GM12878 (cell line): ENCODE measurements at regions not wholly inside any gene's neighbourhood (a gene's known extent, or its start where the extent isn't known, plus 50 kb on each side); places are given as distances from the start of the nearest gene placed in this dataset.

Experiments used
- ATAC-seq: fragments of 200-7000 bp; cut with Tn5 transposase; 3 replicates; pipeline ENCODE4 v1.9.1; 2020; ENCODE audit warnings: mild to moderate bottlenecking, moderate library complexity
- BruUV-seq: library from RNA; stranded (reverse); fragments of 400-500 nt; replicated peaks from 2 replicates; lab custom pipeline; 2021; lab: Mats Ljungman, UMichigan
- CTCF ChIA-PET: fragments of 300-600 bp; sonication (Branson Sonifier 250); formaldehyde crosslinking; extraction: SDS; loops from one replicate; lab custom pipeline; 2021; ENCODE audit warnings: inconsistent platforms; lab: Yijun Ruan, JAX
- POLR2A ChIA-PET: fragments of 350-600 bp; formaldehyde crosslinking; extraction: SDS; loops from one replicate; lab custom pipeline; 2021; ENCODE audit warnings: inconsistent platforms; lab: Charles Lee
- RAD21 ChIA-PET: fragments of 300-600 bp; sonication (Branson Sonifier 250); formaldehyde crosslinking; loops from one replicate; lab custom pipeline; 2023; ENCODE audit warnings: antibody characterized with exemption; ENCODE audit not compliant: unreplicated experiment; lab: Charles Lee
- SMC1A ChIA-PET: fragments of 300-600 bp; sonication (Branson Sonifier 250); formaldehyde crosslinking; loops from one replicate; lab custom pipeline; 2023; ENCODE audit not compliant: unreplicated experiment, uncharacterized antibody; lab: Charles Lee
- DNase-seq: peaks from one replicate; pipeline ENCODE4 v3.0.0-alpha.2; 2011; ENCODE audit warnings: low read depth, low spot score
- FAIRE-seq: peaks from 3 replicates; lab custom pipeline; 2011; peaks lifted over from hg19 to GRCh38; lab: Jason Lieb, UNC
- H2AFZ ChIP-seq: 2 replicates; pipeline ENCODE4 v1.6.0; 2011; ENCODE audit warnings: low read depth, low read length, control low read depth; ENCODE audit not compliant: control insufficient read depth
- H3K27ac ChIP-seq: 2 replicates; pipeline ENCODE4 v1.5.1; 2011; ENCODE audit warnings: control low read depth; ENCODE audit not compliant: control insufficient read depth, insufficient read depth
- H3K27me3 ChIP-seq, 2 experiments: replicated peaks in 1 of 2; 2 replicates each; pipeline versions ENCODE4 v1.6.0 to v1.6.1; 2011; ENCODE audit warnings: low read length in 1 of 2; ENCODE audit not compliant: control insufficient read depth in 2 of 2, insufficient read depth in 2 of 2
- H3K36me3 ChIP-seq, 2 experiments: 2 replicates each; pipeline ENCODE4 v1.5.1; 2011; ENCODE audit warnings: low read length in 1 of 2; ENCODE audit not compliant: control insufficient read depth in 2 of 2, insufficient read depth in 2 of 2
- H3K4me1 ChIP-seq: 2 replicates; pipeline ENCODE4 v1.6.1; 2011; ENCODE audit warnings: mild to moderate bottlenecking, low read length, moderate library complexity, mixed read lengths; ENCODE audit not compliant: control insufficient read depth, insufficient read depth
- H3K4me2 ChIP-seq: 2 replicates; pipeline ENCODE4 v1.6.0; 2011; ENCODE audit warnings: control low read depth; ENCODE audit not compliant: control insufficient read depth, insufficient read depth
- H3K4me3 ChIP-seq: fragments of 200-600 bp; sonication (generic); 2 replicates; pipeline ENCODE4 v1.5.1; 2016
- H3K79me2 ChIP-seq: 2 replicates; pipeline ENCODE4 v1.6.0; 2011; ENCODE audit warnings: low read length; ENCODE audit not compliant: control insufficient read depth, insufficient read depth
- H3K9ac ChIP-seq: 2 replicates; pipeline ENCODE4 v1.8.0; 2011; ENCODE audit warnings: low read length, control low read depth, mixed read lengths; ENCODE audit not compliant: control insufficient read depth, insufficient read depth
- H3K9me3 ChIP-seq: replicated peaks from 3 replicates; pipeline ENCODE4 v1.5.1; 2011; ENCODE audit warnings: mild to moderate bottlenecking, low read length; ENCODE audit not compliant: control insufficient read depth, insufficient read depth
- H4K20me1 ChIP-seq: 2 replicates; pipeline ENCODE4 v1.6.0; 2011; ENCODE audit not compliant: control insufficient read depth, insufficient read depth
- CREM ChIP-seq: IDR thresholded peaks from 2 replicates; pipeline ENCODE4 v1.6.1; 2014; ENCODE audit warnings: antibody characterized with exemption, low read depth
- GABPA ChIP-seq: IDR thresholded peaks from 2 replicates; pipeline ENCODE4 v1.6.1; 2014; ENCODE audit warnings: antibody characterized with exemption, low read depth, mild to moderate bottlenecking, inconsistent platforms
- NBN ChIP-seq: fragments of 450-650 bp; IDR thresholded peaks from 2 replicates; pipeline ENCODE4 v1.6.1; 2016
- NRF1 ChIP-seq: conservative IDR thresholded peaks from 2 replicates; pipeline ENCODE4 v1.6.1; 2011; ENCODE audit warnings: mild to moderate bottlenecking, low read depth, low read length, improper control_type of control experiment
- PAX5 ChIP-seq: IDR thresholded peaks from 2 replicates; pipeline ENCODE4 v1.6.1; 2011; ENCODE audit warnings: low read depth, low read length, borderline replicate concordance
- PKNOX1 ChIP-seq: fragments of 450-650 bp; IDR thresholded peaks from 2 replicates; pipeline ENCODE4 v1.6.1; 2016; ENCODE audit warnings: mild to moderate bottlenecking
- RB1 ChIP-seq: fragments of 450-650 bp; formaldehyde crosslinking; IDR thresholded peaks from 2 replicates; pipeline ENCODE4 v1.6.1; 2017; ENCODE audit warnings: mild to moderate bottlenecking, borderline replicate concordance
- SMARCA5 ChIP-seq: fragments of 450-650 bp; IDR thresholded peaks from 2 replicates; pipeline ENCODE4 v1.6.1; 2017; ENCODE audit warnings: mild to moderate bottlenecking
- YY1 ChIP-seq: IDR thresholded peaks from 2 replicates; pipeline ENCODE4 v1.6.1; 2011; ENCODE audit warnings: low read depth, mild to moderate bottlenecking, low read length
- ZNF207 ChIP-seq: fragments of 450-650 bp; IDR thresholded peaks from 2 replicates; pipeline ENCODE4 v1.6.1; 2014; ENCODE audit warnings: antibody characterized with exemption, mild to moderate bottlenecking, borderline replicate concordance
- WGBS: methylation state at CpG from one replicate; pipeline ENCODE4 v1.1.6; 2016; ENCODE audit warnings: low lambda C conversion rate; ENCODE audit not compliant: insufficient replicate concordance, insufficient coverage; ENCODE audit errors: missing lambda C conversion rate; 5-methylcytosine and 5-hydroxymethylcytosine counted together
- in situ Hi-C: fragments of 300-500 bp; cut with MboI; formaldehyde crosslinking; loops from 9 replicates; pipeline ENCODE4 v1.14.3; 2018; ENCODE audit warnings: mixed read lengths
- intact Hi-C: fragments of 100-400 bp; cut with micrococcal nuclease; formaldehyde crosslinking; loops from one replicate; pipeline ENCODE4 v1.14.2; 2022; ENCODE audit not compliant: unreplicated experiment

- FAIRE-seq (no peak), DNase-seq (no peak), ATAC-seq (no peak)
- TF ChIP-seq CREM (no peak), SMARCA5 (no peak), RB1 (no peak), GABPA (no peak), NRF1 (no peak), YY1 (no peak), PAX5 (no peak), NBN (no peak), PKNOX1 (no peak), ZNF207 (no peak)
- Histone ChIP-seq H3K4me2 (no peak overlapping the region), H3K4me1 (no peaks in the 10 kb centered on the region), H3K27me3 (0 out of 4 replicates have a peak, but pooled peaks cover 0 to 1% of the 10 kb centered on the region in 2 experiments), H4K20me1 (no peaks in the 10 kb centered on the region), H3K36me3 (no peaks in the 10 kb centered on the region), H3K27ac (no peak overlapping the region), H3K9me3 (no peaks in the 10 kb centered on the region), H3K79me2 (no peaks in the 10 kb centered on the region), H3K9ac (no peak overlapping the region), H3K4me3 (no peak overlapping the region), H2AFZ (no peak overlapping the region)
- POLR2A ChIA-PET: no interaction called here
- intact Hi-C loops (no loop called here), in situ Hi-C loops (loop anchor here (25.0 kb wide), 1 partner anchor 337 kb away; no protein-coding TSS in a partner anchor)
- WGBS: 50% methylated on average over 2 of the region's 2 CpGs
- RAD21 ChIA-PET: no interaction called here
- SMC1A ChIA-PET: interaction anchor here (0.6 kb wide), 1 partner anchor 143 kb away, joined by 3 read pairs; no protein-coding TSS in a partner anchor
- CTCF ChIA-PET: interaction anchor here (1.4 to 4.9 kb wide), 2 partner anchors 10 to 213 kb away, joined by 5 to 23 read pairs; no protein-coding TSS in a partner anchor
- BruUV-seq: no TSS peak
Observed at GRCh38 chr20:40749985-40750506, 61.0 kb upstream of the MAFB start.
